EL (cell line): ENCODE measurements at regions not wholly inside any gene's neighbourhood (a gene's known extent, or its start where the extent isn't known, plus 50 kb on each side); places are given as distances from the start of the nearest gene placed in this dataset.
A peak's percentile ranks its signal among the peaks of the same experiment; 100 is the strongest.

Experiments used
- DNase-seq: peaks from one replicate; pipeline ENCODE4 v3.0.0-alpha.2; 2016

GRCh38 chr15:87219650-87220615 is 1036.6 kb downstream of the NTRK3 start:
- DNase-seq, result peak; percentile 88

- DNase-seq, result peak; percentile 5
Observed at GRCh38 chr15:87215100-87215499, 1041.4 kb downstream of the NTRK3 start.

GRCh38 chr15:87213626-87214025 is 1042.9 kb downstream of the NTRK3 start:
- no peak for DNase-seq

GRCh38 chr15:87212041-87212440 is 1044.5 kb downstream of the NTRK3 start:
- DNase-seq, result no peak

GRCh38 chr15:87211547-87211946 is 1045.0 kb downstream of the NTRK3 start:
- no peak for DNase-seq

GRCh38 chr15:87209891-87210689 is 1046.4 kb downstream of the NTRK3 start:
- DNase-seq, result peak; percentile 10

GRCh38 chr15:87207990-87208580 is 1048.5 kb downstream of the NTRK3 start:
- peak; percentile 79 for DNase-seq

GRCh38 chr15:87207251-87207650 is 1049.3 kb downstream of the NTRK3 start:
- DNase-seq, result no peak

GRCh38 chr15:87201986-87202385 is 1054.6 kb downstream of the NTRK3 start:
- no peak for DNase-seq

- no peak for DNase-seq
Observed at GRCh38 chr15:87200149-87200548, 1056.4 kb downstream of the NTRK3 start.

- no peak for DNase-seq
Observed at GRCh38 chr15:87197981-87198380, 1058.6 kb downstream of the NTRK3 start.

GRCh38 chr15:87196498-87196897 is 1060.0 kb downstream of the NTRK3 start:
- DNase-seq, result no peak

GRCh38 chr15:87193481-87193880 is 1063.1 kb downstream of the NTRK3 start:
- no peak for DNase-seq

- no peak for DNase-seq
Observed at GRCh38 chr15:87167706-87168105, 1088.0 kb downstream of the AGBL1 start.

GRCh38 chr15:87167055-87167454 is 1087.4 kb downstream of the AGBL1 start:
- DNase-seq, result peak; percentile 62

- DNase-seq, result peak; percentile 24
Observed at GRCh38 chr15:87155771-87156170, 1076.1 kb downstream of the AGBL1 start.

- DNase-seq, result peak; percentile 78
Observed at GRCh38 chr15:87154761-87155160, 1075.1 kb downstream of the AGBL1 start.

GRCh38 chr15:87151202-87151748 is 1071.6 kb downstream of the AGBL1 start:
- DNase-seq, result no peak

GRCh38 chr15:87145696-87146095 is 1066.0 kb downstream of the AGBL1 start:
- DNase-seq, result peak; percentile 53

GRCh38 chr15:87144775-87145174 is 1065.1 kb downstream of the AGBL1 start:
- DNase-seq, result peak; percentile 62

- peak; percentile 46 for DNase-seq
Observed at GRCh38 chr15:87142096-87142495, 1062.4 kb downstream of the AGBL1 start.

- DNase-seq, result peak; percentile 44
Observed at GRCh38 chr15:87135109-87135508, 1055.4 kb downstream of the AGBL1 start.

GRCh38 chr15:87133704-87134103 is 1054.0 kb downstream of the AGBL1 start:
- DNase-seq, result no peak
